ENCODE measurements at regions not wholly inside any gene's neighbourhood (a gene's known extent, or its start where the extent isn't known, plus 50 kb on each side); places are given as distances from the start of the nearest gene placed in this dataset.

DNA sequence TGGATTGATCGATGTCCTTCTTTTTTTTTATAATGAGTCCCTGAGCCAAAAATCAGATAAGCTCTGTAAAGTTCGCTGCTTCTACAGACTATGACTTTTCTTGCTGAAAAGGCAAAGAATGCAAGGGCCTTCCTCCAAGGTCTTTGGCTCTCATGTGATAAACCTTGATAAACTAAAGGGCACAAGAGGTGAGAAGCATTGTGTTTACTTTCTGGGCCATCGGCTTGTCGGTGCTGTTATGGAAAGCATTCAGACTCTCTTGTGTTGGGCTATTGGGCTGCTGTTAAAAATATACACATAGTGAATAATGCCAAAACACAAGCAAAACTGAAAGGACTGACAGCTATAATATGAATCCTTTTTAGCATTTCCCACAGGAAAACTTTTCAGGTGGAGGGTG lies 472.4 kb upstream of the SPHKAP start:
- DNase-seq (ENCODE audit: low spot score) = no peak

DNA sequence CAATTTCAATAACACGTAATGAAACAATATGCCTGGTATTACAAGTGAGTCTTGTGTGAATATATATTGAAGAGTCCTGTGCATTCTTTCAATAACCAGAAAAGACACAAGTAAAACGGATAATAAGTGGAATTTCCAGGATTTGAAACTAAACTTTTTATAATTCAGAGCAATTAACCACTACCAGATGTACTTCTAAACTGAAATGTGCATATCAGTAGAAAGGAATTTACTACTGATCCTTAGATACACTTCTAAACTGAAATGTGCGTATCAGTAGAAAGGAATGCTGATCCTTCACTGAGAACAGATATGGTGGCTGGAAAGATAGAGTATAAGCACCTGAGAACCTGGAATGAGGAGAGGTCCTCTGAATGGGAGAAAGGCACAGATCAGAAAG lies 470.9 kb upstream of the SPHKAP start:
- no peak for DNase-seq (ENCODE audit: low spot score)

DNA sequence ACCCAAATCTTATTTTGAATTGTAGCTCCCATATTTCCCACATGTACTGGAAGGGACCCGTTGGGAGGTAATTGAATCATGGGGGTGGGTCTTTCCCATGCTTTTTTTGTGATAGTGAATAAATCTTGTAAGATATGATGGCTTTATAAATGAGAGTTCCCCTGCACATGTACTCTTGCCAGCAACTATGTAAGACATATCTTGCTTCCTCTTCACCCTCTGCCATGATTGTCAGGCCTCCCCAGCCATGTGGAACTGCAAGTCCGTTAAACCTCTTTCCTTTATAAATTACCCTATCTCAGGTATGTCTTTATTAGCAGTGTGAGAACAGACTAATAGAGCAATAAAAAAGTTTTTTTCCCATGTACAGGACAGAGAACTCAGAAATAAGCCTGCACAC lies 468.4 kb upstream of the SPHKAP start:
- no peak for DNase-seq (ENCODE audit: low spot score)

DNA sequence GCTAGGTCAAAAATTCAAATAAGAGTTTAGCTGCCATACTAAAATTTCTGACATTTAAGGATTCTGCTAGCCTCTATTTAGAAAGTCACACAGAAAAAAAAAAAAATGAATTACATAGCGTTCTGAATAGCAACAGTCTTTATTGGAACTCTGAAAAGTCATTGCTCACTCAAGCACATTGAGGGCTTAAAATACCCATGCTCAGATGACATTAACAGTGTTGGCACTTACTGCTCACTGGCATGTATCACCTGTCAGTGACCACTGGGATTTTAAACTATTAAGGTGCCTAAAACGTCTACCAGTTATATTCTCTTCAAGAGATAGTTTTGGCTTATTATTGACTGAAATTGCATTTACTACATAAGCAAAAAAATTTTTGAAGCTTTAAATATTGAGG lies 468.0 kb upstream of the SPHKAP start:
- DNase-seq (ENCODE audit: low spot score) = no peak

DNA sequence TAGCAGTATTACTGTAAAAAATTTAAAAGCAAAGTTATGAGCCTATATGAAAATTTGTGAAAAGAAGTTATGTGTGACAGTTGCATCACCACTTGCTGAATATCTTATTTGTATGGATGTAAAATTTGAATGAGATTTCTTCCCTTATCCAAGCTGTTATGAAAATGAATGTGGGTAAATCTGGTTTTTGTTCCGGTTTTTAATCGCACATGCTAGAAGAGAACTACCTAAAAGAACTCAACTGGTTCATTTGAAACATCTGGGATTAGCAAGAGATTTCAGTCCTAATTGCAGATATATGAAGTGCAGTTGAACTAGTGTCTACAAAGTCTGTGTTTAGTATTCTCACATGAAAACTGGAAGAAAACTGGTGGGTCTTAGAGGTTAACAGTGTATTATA lies 467.1 kb upstream of the SPHKAP start:
- DNase-seq (ENCODE audit: low spot score) = no peak

DNA sequence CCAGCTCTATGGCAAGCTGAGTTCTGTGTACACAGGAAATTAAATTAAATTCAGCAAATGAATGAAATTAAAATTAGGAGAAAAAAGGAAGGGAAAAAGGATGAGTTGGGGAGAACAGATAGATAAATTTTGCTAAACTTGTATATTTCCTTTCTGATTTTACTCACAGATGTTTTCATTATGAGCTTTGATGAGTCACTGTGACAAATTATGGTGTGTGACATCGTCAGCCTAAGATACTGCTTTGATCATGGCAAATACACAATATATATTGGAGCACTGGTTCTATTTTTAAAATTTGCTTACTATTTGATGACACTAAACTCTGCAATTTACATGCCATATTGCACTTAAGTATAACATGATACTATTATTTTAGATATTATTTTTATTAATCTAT lies 464.6 kb upstream of the SPHKAP start:
- no peak for DNase-seq (ENCODE audit: low spot score)

DNA sequence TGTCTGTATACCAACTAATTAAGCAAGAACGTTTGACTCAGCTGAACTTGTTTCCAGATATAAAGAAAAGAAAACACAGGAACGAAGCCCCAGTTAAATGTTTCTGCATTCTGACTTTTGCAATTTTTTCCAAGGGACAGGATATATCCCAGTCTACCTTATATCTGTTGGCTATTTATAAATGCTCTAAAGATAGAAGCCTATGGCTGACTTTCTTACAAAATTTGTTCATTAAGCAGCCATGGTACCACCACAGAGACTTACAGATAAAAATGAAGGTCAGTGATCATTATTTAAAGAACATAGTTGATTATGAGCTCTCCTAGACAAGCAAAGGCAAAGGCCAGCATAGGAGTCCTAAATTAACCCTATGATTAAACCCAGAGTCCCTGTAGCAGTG lies 462.7 kb upstream of the SPHKAP start:
- no peak for DNase-seq (ENCODE audit: low spot score)

DNA sequence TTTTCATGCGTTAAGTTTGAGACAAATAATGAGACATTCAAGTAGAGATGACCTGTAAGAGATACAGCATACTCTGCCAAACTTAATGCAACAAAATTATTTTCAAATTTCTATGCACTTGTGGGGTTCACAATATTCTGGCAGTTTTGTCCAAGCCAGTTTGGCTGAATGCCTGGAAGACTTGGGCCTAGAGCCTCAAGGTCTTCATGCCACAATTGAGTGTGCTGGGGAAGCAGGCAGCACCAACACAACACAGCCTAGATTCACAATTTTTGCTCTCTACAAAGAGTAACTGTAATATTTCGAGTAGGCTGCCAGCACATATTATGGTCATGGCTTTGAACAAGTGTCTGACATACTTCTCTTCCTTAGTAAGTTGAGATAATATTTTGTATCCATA lies 461.4 kb upstream of the SPHKAP start:
- no peak for DNase-seq (ENCODE audit: low spot score)

DNA sequence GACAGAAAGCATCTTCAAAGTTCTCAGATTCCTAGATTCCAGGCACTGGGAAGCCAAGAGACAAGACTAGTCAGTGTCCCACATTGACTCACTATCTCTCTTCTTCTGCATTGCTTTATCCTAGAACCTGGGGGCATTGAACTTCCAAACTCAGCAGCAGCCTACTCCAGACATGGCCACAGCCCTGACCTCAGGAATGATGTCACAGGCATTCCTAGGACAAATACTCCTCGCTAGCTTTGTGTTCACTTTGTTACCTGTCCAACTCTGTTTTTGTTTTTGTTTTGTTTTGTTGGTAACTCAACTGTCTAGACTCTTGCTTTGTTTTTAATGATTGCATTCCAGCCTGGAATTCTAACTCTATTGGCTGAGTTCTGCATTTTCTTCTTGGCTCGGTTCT lies 449.3 kb upstream of the SPHKAP start:
- DNase-seq (ENCODE audit: low spot score) = no peak

DNA sequence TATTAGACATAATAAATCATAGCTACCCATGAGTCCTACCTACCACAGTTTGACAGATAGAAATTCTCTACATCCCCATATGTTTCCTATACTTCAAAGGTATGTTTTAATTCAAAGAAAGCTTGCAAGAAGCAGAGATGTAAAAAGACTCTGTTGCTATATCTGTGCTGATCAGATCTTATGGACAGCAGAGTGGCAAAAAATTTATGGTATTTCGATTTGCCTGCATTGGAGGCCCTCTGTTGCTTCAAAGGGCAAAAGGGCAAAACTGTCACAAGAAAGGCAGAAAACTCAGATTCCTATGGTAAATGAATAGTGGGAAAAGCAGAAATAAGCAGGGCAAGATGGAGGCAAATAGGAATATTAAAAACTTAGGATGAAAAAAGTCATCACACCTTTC lies 447.8 kb upstream of the SPHKAP start:
- DNase-seq (ENCODE audit: low spot score) = no peak

DNA sequence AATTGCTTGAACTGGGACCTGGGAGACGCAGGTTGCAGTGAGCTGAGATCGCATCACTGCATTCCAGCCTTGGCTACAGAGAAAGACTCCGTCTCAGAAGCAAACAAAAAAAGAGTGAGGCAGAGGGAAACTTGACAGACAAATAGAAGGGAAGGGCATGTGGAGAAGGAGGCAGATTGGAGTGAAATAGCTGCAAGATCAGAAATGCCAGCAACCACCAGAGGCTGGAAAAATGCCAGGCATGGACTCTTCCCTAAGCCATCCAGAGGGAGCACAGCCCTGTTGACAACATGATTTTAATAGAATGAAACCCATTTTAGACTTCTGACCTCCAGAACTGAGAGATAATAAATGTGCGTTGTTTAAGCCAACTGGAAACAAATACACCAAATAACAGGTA lies 447.2 kb upstream of the SPHKAP start:
- no peak for DNase-seq (ENCODE audit: low spot score)

DNA sequence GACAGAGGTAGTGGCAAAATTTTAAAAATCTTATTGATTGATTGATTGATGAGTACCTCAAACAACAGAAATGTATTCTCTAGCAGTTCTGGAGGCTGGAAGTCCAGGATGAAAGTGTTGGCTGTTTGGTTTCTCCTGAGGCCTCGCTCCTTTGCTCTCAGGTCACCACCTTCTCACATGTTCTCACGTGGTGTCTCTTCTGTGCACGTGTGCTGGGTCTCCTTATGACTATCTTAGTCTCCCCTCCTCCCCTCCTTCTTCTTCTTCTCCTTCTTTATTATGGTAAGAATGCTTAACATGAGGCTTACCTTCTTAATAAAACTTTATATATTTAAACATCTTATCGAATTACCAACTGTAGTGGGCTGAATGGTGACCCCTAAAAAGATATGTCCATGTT lies 446.0 kb upstream of the SPHKAP start:
- no peak for DNase-seq (ENCODE audit: low spot score)

DNA sequence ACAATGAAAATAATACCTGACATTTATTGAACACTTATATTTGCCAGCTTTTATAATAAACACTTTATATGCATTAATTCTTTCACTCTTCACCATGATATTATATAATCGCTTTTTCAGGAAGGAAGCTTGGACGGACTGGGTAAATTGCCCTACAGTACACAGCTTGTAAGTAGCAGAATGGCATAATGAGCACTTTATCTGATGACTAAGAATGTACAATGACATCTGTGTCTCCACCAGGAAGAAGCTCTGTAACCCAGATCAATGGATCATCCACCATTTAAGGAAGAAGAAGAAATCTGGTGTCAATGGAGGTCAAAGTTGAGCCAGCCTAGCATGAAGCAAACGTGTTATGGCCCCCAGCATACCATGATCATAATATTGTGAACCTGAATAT lies 444.0 kb upstream of the SPHKAP start:
- no peak for DNase-seq (ENCODE audit: low spot score)

DNA sequence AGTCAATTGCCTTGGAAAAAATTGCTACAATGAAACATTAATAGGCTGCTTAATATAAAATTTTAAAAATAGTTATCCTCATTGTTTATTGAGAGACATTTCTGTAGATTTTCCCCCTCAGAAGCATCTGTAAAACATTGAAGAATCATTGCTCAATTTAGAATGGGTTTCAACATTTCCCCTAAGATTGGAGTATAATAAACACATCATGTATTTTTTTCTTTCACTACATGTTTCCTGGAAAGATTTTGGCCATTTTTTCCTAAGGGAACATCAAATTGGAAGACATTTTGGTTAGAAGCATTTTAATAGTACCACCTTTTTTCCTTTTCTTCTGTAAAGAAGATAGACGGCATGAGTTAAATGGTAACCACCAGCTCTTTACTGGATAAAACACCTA lies 443.2 kb upstream of the SPHKAP start:
- no peak for DNase-seq (ENCODE audit: low spot score)

DNA sequence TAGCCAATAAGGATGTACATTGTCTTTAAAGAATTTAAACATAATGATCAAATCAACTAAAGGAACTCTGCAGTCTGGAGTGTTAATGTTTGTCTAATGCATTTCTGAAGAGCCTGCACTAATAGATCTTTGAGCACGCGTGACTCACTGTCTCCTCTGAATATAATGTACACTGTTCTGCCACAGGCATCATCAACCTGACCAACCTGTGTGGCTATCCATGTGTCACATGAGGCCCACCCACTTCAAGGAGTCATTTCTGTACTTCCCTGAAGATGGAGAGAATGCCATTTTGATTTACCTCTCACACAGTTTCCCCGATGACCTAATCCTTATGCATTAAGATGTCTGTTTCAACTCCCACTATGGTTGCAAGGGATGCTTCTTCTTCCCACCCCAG lies 434.0 kb upstream of the SPHKAP start:
- DNase-seq (ENCODE audit: low spot score) = no peak

DNA sequence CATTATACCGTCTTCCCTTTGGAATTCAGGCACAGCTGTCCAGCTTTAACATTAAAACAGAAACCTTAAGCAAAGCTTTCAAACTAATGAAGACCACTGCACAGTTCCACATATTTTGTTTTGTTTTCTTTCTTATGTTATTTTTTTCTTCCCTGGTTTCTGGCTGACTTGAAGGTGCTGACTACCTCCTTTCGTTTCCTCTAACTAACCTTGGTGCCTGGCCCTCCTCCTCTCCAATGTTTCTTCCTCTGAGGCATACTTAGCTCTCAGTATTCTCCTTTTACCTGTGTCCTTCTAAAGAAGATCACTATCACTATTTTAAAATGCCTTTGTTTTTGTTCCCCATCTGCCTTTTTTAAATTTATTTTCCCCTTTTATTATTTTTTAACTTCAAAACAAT lies 433.3 kb upstream of the SPHKAP start:
- no peak for DNase-seq (ENCODE audit: low spot score)

DNA sequence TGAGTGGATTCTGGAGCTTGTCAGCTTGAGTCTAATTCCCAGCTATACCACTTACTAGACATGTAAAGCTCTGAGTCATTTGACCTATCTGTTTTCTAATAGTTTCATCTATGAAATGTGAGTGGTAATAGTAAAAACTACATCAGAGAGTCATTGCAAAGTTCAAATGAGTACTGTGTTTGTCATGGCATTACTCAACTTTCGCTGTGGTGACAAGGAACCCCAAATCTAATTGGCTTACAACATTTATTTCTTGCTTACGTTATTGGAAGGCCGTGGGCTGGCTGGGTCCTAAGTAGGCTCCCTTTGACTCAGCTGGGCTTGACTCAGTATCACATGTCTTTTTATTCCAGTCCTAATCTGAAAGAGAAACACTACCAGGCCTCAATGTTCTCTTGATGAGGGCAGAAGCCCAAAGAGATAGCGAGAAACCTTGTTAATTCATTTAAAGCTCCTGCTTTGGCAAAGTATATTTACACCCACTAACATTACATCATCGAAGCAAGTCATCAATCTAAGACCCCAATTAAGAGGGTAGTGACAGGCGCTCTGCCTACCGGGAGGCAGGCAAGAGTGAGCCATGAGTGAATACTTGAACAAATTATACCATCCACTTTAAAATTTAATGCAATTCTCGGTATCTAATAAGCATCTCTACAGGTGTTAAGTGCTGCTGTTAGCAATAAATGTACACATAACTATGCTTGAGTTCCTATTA lies 431.8 kb upstream of the SPHKAP start:
- DNase-seq (ENCODE audit: low spot score) = peak; percentile 32

DNA sequence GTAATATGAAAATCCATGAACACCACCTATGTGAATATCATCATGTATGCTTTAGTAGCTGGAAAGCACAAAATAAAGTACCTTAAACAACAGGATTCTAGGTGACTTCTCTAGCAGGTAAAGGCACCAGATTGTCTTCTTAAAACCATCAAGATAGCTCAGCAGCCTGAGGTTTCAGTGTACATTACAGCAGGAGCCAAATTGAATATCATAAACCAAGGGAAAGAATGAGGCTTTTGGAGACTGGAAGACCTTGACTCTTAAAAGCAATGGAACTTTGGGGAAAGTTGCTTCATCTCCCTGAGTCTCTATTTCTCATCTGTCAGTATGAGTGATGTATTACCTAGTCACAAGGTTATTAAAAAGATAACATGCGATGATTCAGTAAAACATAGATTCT lies 429.7 kb upstream of the SPHKAP start:
- DNase-seq (ENCODE audit: low spot score) = no peak

DNA sequence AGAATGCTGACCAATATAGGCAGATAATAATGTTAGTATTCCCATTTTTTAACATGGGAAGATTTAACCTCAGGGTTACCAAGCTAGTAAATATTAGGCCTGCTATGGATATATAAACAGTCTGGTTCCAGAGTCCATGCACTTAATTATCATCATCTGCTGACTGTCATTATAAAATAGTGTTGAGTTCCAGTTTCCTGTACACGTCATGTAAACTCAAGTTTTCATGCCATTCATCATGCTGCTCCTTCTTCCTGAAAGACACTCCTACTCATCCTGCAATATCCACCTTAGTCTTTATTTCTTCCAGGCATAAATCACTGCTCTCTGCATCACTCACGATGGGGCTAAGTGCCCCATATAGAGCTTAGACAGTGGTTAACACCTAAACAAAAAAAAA lies 420.8 kb upstream of the SPHKAP start:
- DNase-seq (ENCODE audit: low spot score) = no peak

DNA sequence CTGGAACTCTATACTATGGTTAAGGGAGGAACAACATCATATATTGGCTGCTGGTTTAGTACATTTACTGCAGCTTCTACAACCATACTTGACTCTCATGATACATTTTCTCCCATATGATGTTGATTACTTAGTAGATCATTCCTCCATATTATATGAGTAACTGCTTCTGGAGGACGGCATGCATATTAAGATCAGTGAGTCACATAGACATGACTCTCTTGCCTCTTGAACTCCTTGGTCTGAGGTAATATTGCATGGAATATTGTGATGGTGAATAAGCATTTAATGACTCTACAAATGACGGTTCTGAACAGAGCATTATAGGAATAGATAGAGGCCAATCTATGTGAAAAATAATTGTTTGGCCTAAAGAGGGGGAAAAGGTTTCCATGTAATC lies 418.8 kb upstream of the SPHKAP start:
- no peak for DNase-seq (ENCODE audit: low spot score)

DNA sequence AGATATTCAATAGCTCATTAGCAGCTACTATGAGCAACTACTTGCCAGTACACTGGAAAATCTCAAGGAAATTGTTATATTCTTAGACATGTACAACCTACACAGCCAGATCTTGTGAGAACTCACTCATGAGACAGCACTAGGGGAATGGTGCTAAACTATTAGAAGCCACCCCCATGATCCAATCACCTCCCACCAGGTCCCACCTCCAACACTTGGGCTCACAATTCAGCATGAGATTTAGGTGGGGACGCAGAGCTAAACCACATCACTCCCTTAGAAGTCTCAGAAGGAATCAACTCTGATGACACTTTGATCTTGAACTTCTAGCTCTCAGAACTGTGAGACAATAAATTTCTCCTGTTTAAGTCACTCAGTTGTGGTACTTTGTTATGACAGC lies 418.3 kb upstream of the SPHKAP start:
- no peak for DNase-seq (ENCODE audit: low spot score)

DNA sequence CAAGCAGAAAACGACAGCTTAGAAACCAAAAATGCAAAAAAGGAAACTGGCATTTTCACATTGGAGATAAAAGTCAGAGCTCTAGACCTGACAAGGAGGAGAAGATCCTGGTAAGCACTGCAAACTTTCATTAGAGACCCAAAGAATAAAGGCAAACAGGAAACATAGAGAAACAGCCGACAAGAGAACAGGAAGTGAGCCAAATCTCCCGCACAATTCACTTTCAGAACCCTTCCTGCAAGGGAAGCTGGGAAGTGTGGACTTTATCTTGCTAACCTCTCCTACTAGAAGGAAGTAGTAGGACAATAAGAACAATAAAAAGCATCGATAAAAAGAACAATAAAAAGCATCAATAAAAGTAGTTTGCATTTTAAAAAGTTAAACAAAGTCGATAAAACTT lies 417.8 kb upstream of the SPHKAP start:
- no peak for DNase-seq (ENCODE audit: low spot score)

DNA sequence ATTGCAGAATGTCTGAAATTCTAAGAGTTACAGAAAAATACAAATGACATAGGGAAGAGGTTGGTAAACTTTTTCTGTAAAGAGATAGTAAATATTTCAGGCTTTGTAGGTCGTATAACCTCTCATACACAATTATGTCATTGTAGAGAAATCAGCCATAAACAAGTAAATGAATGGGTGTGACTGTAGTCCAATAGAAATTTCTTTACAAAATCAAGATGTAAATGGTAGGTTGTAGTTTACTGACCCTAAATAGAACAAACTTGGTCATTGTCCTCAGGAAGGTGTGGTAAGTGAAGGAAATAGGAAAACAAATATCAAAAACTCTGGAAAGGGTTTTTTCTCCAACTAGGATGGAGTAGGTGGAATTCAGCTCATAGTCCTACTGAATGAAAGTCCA lies 415.5 kb upstream of the SPHKAP start:
- no peak for DNase-seq (ENCODE audit: low spot score)

DNA sequence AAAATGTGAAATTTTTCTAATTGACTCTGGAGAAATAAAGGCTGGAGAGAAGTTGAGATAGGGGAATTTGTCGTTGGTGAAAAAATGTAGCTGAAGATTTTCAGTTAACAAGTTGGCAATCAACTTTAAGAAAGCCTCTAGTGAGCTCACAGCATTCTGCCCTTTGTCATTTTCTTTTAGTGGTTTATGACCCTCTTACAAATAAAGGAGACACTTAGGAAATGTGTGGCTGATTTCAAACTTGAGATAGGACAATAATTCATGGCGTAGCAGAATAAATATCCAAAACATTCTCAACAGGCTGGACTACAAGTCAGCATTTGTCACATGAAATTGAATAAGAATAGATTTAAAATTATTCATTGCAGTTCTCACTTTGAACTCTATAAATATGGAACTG lies 412.5 kb upstream of the SPHKAP start:
- no peak for DNase-seq (ENCODE audit: low spot score)

DNA sequence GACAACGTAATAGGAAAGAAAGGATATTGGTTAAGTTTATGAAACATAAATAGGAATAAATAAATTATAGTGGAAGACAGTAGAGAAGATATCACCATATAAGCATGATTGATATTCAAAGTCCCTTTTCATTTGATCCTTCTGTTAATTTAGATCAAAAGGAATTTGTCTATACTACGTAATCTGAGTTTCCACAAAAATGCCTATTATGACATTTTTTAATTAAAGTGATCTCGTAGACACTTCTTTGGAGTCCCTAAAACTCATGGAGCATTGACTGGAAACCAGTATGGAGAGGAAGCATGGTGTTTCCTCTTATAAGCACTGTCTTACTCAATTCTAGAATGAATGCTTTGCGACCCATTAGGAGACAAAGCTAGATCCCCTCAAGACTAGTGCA lies 411.4 kb upstream of the SPHKAP start:
- DNase-seq (ENCODE audit: low spot score) = no peak

Data from H4 (cell line).